ENCODE measurements at regions not wholly inside any gene's neighbourhood (a gene's known extent, or its start where the extent isn't known, plus 50 kb on each side); places are given as distances from the start of the nearest gene placed in this dataset.

DNA sequence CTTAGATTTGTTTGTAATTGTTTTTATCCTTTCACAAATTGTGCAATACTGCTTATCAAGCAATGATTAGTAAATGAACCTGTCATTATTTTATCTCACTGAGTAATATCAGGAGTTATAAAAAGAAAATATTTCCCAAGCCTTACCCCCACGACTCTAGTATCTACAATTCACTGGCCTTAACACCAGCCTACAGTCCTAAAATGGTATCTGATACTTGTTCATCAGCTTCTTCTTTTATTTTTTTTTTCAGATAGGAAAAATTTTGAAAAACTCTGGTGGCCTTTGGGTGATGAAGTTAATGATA, 160.8 kb upstream of the FOXA2 start:
- Histone ChIP-seq H3K4me1 (ENCODE audit: control insufficient read depth in 1 of 2, insufficient read depth in 2 of 2, low read depth in 1 of 2, low read length in 1 of 2) (no peaks in the 10 kb centered on the region), H3K79me2 (ENCODE audit: insufficient read depth) (no peaks in the 10 kb centered on the region), H3K36me3 (replicated peaks in 1 of 2; ENCODE audit: control insufficient read depth in 1 of 2, insufficient read depth in 2 of 2, low read length in 1 of 2) (no peaks in the 10 kb centered on the region), H3K4me2 (no peak overlapping the region), H3F3A (replicated peaks; ENCODE audit: insufficient read depth) (no peaks in the 10 kb centered on the region), H3K9ac (no peak overlapping the region), H3K4me3 (ENCODE audit: low read depth in 2 of 2, low read length in 1 of 2) (no peak overlapping the region), H3K27ac (ENCODE audit: low read depth in 2 of 2, low read length in 1 of 2) (no peak overlapping the region), H2AFZ (ENCODE audit: low read depth) (no peak overlapping the region), H3K9me3 (no peaks in the 10 kb centered on the region), H4K20me1 (ENCODE audit: insufficient read depth) (no peaks in the 10 kb centered on the region), H3K27me3 (ENCODE audit: insufficient read depth) (peaks cover 32% of the 10 kb centered on the region), H3K9me2 (no peaks in the 10 kb centered on the region)
- ChIA-PET CTCF (interaction anchor here (0.7 kb wide), 1 partner anchor 717 kb away, joined by 3 read pairs; no protein-coding TSS in a partner anchor), POLR2A (no interaction called here)
- WGBS (ENCODE audit: low lambda C conversion rate): 3% methylated on average over 1 of the region's 1 CpG
- TF ChIP-seq RAD21 (IDR thresholded peaks at IDR 0.05; ENCODE audit: low read length): no peak
- no peak for TF ChIP-seq TAF1 (IDR thresholded peaks at IDR 0.05; ENCODE audit: borderline replicate concordance, low read depth, low read length)
- no peak for TF ChIP-seq TCF12 (IDR thresholded peaks at IDR 0.05)
- TF ChIP-seq GATA2 (CRISPR knock-in tag; IDR thresholded peaks at IDR 0.05): no peak
- TF ChIP-seq YY1 (IDR thresholded peaks at IDR 0.05; ENCODE audit: low read depth): no peak
- no peak for TF ChIP-seq SIN3A (IDR thresholded peaks at IDR 0.05; ENCODE audit: borderline replicate concordance, low read depth, low read length)
- no peak for TF ChIP-seq RCOR1 (IDR thresholded peaks at IDR 0.05; ENCODE audit: low read length)
- DNase-seq: no peak

DNA sequence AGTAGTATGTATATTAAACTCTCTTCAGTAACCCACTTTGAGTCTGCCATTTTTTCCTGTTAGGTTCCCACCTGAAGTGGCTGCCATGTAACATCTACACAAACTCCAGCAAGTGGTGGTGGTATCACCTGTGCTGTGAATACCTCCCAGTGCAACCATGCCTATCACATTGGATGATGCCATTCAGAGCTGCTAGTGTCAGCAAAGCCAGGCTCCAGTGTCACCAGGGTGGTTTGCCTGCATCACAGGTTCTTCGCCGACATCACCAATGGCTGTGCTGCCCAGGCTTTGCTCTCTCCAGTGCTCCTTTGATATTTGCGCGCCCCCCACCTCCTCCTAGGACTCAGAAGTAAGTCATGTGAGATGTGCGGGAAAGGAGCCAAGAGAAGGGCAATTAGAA, 162.6 kb upstream of the FOXA2 start:
- Histone ChIP-seq H3K4me1 (ENCODE audit: control insufficient read depth in 1 of 2, insufficient read depth in 2 of 2, low read depth in 1 of 2, low read length in 1 of 2) (no peaks in the 10 kb centered on the region), H2AFZ (ENCODE audit: low read depth) (no peak overlapping the region), H3K9me2 (no peaks in the 10 kb centered on the region), H3K9ac (no peak overlapping the region), H3K36me3 (replicated peaks in 1 of 2; ENCODE audit: control insufficient read depth in 1 of 2, insufficient read depth in 2 of 2, low read length in 1 of 2) (no peaks in the 10 kb centered on the region), H3F3A (replicated peaks; ENCODE audit: insufficient read depth) (no peaks in the 10 kb centered on the region), H3K79me2 (ENCODE audit: insufficient read depth) (no peaks in the 10 kb centered on the region), H3K4me3 (ENCODE audit: low read depth in 2 of 2, low read length in 1 of 2) (no peak overlapping the region), H3K4me2 (no peak overlapping the region), H3K9me3 (no peaks in the 10 kb centered on the region), H3K27me3 (ENCODE audit: insufficient read depth) (peaks cover 45% of the 10 kb centered on the region), H3K27ac (ENCODE audit: low read depth in 2 of 2, low read length in 1 of 2) (no peak overlapping the region), H4K20me1 (ENCODE audit: insufficient read depth) (no peaks in the 10 kb centered on the region)
- WGBS (ENCODE audit: low lambda C conversion rate): 22% methylated on average over 5 of the region's 5 CpGs
- DNase-seq: no peak
- ChIA-PET CTCF (no interaction called here), POLR2A (no interaction called here)
- no peak for TF ChIP-seq RXRA (IDR thresholded peaks at IDR 0.05; ENCODE audit: borderline replicate concordance, low read depth)
- TF ChIP-seq TAF1 (IDR thresholded peaks at IDR 0.05; ENCODE audit: borderline replicate concordance, low read depth, low read length): no peak
- no peak for TF ChIP-seq FOXM1 (IDR thresholded peaks at IDR 0.05; ENCODE audit: low read depth)
- no peak for TF ChIP-seq RCOR1 (IDR thresholded peaks at IDR 0.05; ENCODE audit: low read length)
- TF ChIP-seq, protein P1, sequence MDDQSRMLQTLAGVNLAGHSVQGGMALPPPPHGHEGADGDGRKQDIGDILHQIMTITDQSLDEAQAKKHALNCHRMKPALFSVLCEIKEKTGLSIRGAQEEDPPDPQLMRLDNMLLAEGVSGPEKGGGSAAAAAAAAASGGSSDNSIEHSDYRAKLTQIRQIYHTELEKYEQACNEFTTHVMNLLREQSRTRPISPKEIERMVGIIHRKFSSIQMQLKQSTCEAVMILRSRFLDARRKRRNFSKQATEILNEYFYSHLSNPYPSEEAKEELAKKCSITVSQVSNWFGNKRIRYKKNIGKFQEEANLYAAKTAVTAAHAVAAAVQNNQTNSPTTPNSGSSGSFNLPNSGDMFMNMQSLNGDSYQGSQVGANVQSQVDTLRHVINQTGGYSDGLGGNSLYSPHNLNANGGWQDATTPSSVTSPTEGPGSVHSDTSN (IDR thresholded peaks at IDR 0.05): no peak
- no peak for TF ChIP-seq EZH2phosphoT487 (IDR thresholded peaks at IDR 0.05; ENCODE audit: borderline replicate concordance, low read depth)

DNA sequence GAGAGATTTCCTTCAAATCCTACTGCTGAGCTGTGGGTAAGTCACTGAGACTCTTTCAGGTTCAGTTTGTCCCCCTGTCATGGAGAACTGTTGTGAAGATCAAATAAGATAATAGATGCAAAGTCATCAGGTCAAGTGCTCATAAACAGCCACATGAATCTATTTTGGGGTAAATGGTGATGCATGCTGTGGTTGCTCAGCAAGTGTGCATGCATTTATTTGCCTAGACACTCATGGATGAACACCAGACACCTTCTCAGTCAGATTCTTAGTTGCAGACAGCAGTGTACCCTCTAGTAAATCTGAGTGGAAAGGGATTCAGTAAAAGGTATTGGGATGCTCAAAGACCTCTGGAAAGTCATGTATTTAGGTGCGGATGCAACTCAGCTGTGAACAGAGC, 168.0 kb upstream of the FOXA2 start:
- WGBS (ENCODE audit: low lambda C conversion rate): 0% methylated on average over 1 of the region's 1 CpG
- no peak for DNase-seq
- H3K79me2 ChIP-seq (ENCODE audit: insufficient read depth): no peaks in the 10 kb centered on the region
- no peak overlapping the region for H3K4me3 ChIP-seq (ENCODE audit: low read depth in 2 of 2, low read length in 1 of 2)
- no peak overlapping the region for H3K27ac ChIP-seq (ENCODE audit: low read depth in 2 of 2, low read length in 1 of 2)
- no peaks in the 10 kb centered on the region for H3F3A ChIP-seq (replicated peaks; ENCODE audit: insufficient read depth)
- no peaks in the 10 kb centered on the region for H3K36me3 ChIP-seq (replicated peaks in 1 of 2; ENCODE audit: control insufficient read depth in 1 of 2, insufficient read depth in 2 of 2, low read length in 1 of 2)
- H3K4me1 ChIP-seq (ENCODE audit: control insufficient read depth in 1 of 2, insufficient read depth in 2 of 2, low read depth in 1 of 2, low read length in 1 of 2): no peaks in the 10 kb centered on the region
- ChIA-PET CTCF (interaction anchor here (1.4 kb wide), 1 partner anchor 61 kb away, joined by 3 read pairs; no protein-coding TSS in a partner anchor), POLR2A (no interaction called here)
- H3K4me2 ChIP-seq: no peak overlapping the region
- H3K9me2 ChIP-seq: no peaks in the 10 kb centered on the region
- H2AFZ ChIP-seq (ENCODE audit: low read depth): no peak overlapping the region
- no peak overlapping the region for H3K9ac ChIP-seq
- peaks cover 49% of the 10 kb centered on the region for H3K27me3 ChIP-seq (ENCODE audit: insufficient read depth)
- H4K20me1 ChIP-seq (ENCODE audit: insufficient read depth): no peaks in the 10 kb centered on the region
- H3K9me3 ChIP-seq: no peaks in the 10 kb centered on the region
- no peak for TF ChIP-seq POLR2AphosphoS5 (IDR thresholded peaks at IDR 0.05; ENCODE audit: low read depth, low read length)
- TF ChIP-seq CHD2 (IDR thresholded peaks at IDR 0.05; ENCODE audit: low read length, partially characterized antibody): no peak
- no peak for TF ChIP-seq RFX5 (IDR thresholded peaks at IDR 0.05; ENCODE audit: low read length)
- TF ChIP-seq, protein P2, sequence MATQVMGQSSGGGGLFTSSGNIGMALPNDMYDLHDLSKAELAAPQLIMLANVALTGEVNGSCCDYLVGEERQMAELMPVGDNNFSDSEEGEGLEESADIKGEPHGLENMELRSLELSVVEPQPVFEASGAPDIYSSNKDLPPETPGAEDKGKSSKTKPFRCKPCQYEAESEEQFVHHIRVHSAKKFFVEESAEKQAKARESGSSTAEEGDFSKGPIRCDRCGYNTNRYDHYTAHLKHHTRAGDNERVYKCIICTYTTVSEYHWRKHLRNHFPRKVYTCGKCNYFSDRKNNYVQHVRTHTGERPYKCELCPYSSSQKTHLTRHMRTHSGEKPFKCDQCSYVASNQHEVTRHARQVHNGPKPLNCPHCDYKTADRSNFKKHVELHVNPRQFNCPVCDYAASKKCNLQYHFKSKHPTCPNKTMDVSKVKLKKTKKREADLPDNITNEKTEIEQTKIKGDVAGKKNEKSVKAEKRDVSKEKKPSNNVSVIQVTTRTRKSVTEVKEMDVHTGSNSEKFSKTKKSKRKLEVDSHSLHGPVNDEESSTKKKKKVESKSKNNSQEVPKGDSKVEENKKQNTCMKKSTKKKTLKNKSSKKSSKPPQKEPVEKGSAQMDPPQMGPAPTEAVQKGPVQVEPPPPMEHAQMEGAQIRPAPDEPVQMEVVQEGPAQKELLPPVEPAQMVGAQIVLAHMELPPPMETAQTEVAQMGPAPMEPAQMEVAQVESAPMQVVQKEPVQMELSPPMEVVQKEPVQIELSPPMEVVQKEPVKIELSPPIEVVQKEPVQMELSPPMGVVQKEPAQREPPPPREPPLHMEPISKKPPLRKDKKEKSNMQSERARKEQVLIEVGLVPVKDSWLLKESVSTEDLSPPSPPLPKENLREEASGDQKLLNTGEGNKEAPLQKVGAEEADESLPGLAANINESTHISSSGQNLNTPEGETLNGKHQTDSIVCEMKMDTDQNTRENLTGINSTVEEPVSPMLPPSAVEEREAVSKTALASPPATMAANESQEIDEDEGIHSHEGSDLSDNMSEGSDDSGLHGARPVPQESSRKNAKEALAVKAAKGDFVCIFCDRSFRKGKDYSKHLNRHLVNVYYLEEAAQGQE (IDR thresholded peaks at IDR 0.05; ENCODE audit: low read depth, low read length): no peak
- no peak for TF ChIP-seq TAF1 (IDR thresholded peaks at IDR 0.05; ENCODE audit: borderline replicate concordance, low read depth, low read length)
- no peak for TF ChIP-seq SIN3A (IDR thresholded peaks at IDR 0.05; ENCODE audit: borderline replicate concordance, low read depth, low read length)
- TF ChIP-seq GABPA (IDR thresholded peaks at IDR 0.05; ENCODE audit: low read depth): no peak
- no peak for TF ChIP-seq EP300 (IDR thresholded peaks at IDR 0.05; ENCODE audit: borderline replicate concordance in 1 of 2, low read depth in 1 of 2, low read length in 1 of 2)
- TF ChIP-seq FOXM1 (IDR thresholded peaks at IDR 0.05; ENCODE audit: low read depth): no peak
- TF ChIP-seq, protein P3, sequence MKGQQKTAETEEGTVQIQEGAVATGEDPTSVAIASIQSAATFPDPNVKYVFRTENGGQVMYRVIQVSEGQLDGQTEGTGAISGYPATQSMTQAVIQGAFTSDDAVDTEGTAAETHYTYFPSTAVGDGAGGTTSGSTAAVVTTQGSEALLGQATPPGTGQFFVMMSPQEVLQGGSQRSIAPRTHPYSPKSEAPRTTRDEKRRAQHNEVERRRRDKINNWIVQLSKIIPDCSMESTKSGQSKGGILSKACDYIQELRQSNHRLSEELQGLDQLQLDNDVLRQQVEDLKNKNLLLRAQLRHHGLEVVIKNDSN (IDR thresholded peaks at IDR 0.05; ENCODE audit: borderline replicate concordance, low read depth): no peak
- no peak for TF ChIP-seq NRF1 (IDR thresholded peaks at IDR 0.05; ENCODE audit: low read depth, low read length)

Data from SK-N-SH (cell line).